ENCODE measurements at regions not wholly inside any gene's neighbourhood (a gene's known extent, or its start where the extent isn't known, plus 50 kb on each side); places are given as distances from the start of the nearest gene placed in this dataset.

DNA sequence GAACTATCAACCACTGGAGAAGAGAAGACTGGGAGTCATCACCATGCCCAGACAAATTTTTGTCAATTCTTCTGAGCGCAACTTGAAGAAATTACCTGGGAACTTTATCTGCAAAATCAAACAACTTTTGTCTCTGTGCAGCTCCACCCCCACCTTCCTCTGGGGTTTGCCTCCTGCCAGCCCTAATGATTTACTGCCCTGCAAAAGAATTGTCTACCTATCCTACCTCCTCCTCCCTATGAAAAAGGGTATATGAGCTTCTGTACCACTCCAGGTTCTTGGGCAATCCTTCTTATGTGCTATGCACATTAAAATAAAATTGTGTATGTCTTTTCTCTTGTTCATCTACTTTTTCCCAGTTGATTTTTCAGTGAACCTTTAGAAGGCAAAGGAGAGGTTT is 191.9 kb downstream of the URB2 start:
- FAIRE-seq: no peak

DNA sequence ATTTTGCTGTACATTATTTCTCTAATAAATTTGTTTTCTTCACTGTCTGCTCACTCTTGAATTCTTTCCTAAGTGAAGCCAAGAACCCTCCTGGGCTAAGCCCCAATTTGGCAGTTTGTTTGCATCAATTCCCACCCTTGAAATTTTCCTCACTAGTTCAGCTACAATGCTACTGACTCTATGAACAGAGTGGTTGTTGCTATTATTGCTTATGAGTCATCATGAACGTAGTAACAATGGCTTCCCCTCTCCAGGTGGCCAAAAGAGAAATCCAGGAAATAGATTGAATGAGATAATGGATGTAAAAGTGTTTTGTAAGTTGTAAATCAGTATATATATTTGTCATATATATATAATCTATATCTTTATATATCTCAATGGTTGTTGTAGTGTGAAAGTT is 193.0 kb downstream of the URB2 start:
- FAIRE-seq: no peak
- DNase-seq (ENCODE audit: low spot score): peak; percentile 10

More for the DNA sequence above, 191.9 kb downstream of the URB2 start:
- DNase-seq (ENCODE audit: low spot score): no peak

DNA sequence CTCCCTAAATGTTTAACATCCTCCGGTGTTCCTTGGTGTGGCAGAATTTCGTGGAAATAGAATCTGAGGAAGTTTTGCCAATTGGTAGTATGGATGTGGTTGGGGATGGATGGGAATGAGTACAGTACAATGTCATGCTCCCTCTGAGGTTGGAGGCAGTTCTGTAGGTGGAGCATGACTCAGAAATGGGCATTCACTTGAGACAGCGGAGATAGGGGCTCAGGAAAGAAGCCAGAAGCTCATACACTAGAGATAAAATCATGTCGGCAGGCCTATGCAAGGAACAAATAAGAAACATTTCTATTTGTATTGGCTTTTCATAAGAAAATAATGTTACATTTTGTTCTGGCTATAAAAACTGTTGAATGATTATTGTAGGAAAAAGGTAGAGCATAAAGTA is 196.0 kb downstream of the URB2 start:
- DNase-seq (ENCODE audit: low spot score): no peak
- no peak for FAIRE-seq

DNA sequence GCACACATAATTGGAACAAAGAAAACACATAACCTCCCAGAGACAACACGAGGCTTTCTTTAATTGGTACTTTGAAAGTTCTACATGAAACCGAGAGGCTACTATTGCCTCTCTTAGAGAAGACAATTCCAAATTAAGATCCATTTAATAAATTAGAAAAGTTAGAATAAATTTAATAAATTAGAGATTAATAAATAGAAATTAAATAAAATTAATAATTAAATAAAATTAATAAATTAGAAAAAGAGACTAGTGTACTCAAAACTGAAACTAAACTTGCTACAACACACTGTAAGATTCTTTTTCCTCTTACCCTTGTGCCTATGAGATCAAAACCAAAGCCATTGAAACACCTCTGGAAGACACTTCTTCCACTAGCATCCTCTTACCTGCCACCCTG is 199.0 kb downstream of the URB2 start:
- DNase-seq (ENCODE audit: low spot score): no peak
- FAIRE-seq: no peak

DNA sequence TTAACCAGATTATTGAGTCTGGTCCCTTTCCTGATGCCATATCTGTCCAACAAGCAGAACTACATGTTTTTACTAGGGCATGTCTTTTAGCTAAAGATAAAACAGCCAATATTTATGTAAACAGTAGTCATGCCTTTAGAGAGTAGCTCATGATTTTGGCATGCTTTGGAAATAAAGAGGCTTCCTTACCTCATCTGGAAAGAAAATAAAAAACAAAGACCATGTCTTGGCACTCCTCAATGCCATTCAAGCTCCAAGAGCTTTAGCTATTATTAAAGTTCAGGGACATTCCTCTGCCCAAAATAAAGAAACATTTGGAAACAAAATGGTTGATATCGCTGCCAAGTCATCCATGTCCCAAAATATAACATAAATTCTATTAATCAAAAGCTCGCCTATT is 202.4 kb downstream of the URB2 start:
- FAIRE-seq (no peak), DNase-seq (ENCODE audit: low spot score) (no peak)

DNA sequence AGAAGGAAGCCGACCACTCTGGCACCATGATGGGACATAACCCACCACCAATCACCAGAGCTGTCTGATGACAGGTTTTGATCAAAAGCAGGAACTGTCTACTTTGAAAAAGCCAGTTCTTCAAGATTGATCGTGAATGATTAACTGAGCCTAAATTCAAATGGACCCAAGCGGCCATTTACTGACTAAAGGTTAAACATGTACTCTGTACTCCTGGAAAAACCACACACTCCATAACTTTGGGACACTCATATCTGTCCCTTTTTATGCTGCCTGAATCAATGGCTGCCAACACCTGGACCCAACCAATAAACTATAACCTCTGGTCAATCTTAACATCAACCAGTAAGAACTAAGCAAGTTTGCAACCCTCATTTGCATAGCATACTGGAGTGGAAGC is 206.6 kb downstream of the URB2 start:
- FAIRE-seq (no peak), DNase-seq (ENCODE audit: low spot score) (no peak)

DNA sequence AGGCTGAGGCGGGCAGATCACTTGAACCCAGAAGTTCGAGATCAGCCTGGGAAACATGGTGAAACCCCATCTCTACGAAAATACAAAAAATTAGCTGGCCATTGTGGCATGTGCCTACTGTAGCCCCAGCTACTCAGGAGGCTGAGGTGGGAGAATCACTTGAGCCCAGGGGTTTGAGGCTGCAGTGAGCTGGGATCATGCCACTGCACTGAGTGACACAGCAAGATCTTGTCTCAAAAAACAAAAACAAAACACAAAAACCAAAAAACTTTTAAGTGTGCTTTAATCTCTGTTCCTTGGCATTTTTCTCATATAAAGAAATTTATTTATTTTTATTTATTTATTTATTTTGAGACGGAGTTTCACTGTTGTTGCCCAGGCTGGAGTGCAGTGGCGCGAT is 208.2 kb downstream of the URB2 start:
- no peak for DNase-seq (ENCODE audit: low spot score)
- FAIRE-seq: no peak

DNA sequence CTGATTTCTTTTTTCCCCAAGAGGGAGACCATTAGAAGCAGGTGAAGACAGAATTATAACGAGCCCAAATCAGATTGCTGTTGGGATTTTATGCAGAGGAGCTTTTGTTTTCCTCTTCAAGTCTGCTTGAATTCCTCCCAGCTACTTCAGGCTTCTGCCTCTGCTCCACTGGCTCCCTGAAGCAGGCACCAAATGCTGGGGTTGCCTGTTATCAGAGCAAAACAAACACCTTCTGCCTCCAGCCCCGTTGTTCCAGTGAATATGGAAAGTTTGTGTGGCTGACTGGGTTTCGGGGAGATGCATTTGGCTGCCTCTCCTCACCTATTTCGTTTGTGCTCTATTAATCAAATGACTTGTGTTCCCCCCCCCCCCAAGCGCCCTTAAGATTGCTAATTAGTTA is 209.2 kb downstream of the URB2 start:
- DNase-seq (ENCODE audit: low spot score) (no peak), FAIRE-seq (no peak)

DNA sequence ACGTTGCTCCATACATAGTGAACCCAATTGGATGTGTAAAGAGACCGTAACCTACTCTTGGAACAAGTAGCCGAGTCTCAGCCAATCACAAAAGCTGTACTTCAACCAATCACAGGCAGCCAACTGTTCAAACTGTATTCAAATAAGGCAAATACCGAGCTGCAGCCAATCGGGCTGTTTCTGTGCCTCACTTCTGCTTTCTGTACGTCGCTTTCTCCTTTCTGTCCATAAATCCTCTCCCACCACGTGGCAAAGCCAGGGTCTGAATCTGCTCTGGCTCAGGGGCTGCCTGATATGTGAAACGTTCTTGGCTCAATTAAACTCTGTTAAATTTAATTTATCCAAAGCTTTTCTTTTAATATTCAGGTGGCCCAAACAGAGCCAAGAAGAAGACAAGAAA is 210.3 kb downstream of the URB2 start:
- no peak for FAIRE-seq
- no peak for DNase-seq (ENCODE audit: low spot score)

DNA sequence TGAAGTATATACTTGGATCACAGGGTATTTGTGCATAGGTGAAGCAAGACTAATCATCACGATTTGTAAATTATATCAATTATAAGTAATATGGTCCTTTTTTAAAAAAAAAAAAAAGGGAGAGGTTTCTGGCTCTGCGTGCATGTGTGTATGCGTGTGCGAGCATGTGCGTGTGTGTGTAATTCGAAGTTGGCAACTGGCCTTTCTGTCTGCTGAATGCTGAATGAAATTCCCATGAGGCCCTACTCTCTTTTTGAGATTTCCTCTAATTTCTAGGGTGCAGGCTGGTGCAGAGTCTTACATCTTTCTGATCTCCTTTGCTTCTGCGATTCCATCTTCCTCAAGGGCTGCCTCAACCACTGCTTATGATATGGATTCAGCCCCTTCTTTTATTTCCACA is 212.2 kb downstream of the URB2 start:
- FAIRE-seq (no peak), DNase-seq (ENCODE audit: low spot score) (no peak)

DNA sequence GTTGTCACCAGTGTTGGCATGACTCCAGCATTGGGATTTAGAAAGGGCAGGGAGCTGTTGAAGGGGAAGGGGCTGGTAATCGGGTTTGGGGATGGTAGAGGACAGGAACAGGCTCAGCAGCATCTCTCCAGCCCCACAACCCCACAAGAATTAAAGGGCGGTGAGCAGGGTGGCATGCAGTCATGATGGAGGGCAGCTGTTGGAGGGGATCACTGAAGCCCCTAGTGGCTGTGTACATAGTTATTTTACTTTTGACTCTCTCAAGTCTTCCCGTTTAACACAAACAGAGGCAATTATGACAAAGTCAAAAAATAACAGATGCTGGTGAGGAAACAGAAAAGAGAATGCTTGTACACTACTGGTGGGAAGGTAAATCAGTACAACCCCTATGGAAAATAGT is 213.8 kb downstream of the URB2 start:
- FAIRE-seq (no peak), DNase-seq (ENCODE audit: low spot score) (no peak)

DNA sequence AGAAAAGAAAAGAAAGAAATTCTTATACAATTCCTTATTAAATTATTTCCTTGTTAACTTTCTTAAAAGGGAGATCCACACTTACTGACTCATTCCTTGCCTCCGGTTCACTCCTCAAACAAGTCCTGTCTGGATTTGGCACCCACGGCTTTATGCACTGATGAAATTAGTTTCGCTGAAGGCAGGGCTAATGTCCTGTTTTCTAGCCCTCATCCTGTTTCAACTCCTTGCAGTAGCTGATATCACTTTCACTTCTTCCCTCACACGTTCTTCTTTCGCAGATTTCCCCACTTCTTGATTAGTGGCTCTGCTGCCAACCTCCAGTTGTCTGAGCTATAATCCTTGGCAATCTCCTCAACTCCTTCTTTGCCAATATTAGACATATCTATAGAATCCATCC is 215.2 kb downstream of the URB2 start:
- no peak for FAIRE-seq
- DNase-seq (ENCODE audit: low spot score): no peak

DNA sequence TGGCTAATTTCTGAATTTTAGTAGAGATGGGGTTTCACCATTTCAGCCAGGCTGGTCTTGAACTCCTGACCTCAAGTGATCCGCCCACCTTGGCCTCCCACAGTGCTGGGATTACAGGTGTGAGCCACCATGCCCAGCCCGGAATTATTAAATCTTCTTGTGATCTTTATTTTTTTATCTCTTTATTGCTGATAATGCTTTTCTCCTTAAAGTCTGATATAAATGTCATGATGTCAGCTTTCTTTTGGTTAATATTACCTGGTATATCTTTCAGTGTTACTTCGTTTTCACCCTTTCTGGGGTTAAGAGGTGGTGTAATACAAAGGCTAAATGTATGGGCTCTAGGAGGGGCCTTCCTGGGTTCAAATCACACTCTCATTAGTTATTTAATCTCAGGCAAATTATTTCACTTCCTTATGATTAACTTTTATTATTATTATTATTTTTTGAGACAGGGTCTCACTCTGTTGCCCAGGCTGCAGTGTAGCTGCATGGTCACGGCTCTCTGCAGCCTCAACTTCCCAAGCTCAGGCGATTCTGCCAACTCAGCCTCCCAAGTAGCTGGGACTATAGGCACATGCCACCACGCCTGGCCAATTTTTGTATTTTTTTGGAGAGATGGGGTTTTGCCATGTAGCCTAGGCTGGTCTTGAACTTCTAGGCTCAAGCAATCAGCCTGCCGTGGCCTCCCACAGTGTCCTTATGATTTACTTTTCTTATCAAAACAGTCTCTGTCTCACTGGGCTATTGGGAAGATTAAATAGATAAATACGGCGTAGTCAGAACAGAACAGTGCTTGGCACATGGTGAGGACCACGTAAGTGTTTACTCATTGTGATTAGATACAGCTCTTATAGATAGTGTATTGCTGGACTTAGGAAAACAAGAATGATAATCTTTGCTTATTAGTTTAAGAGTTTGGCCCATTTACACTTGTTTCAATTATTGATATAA is 216.5 kb downstream of the URB2 start:
- no peak for DNase-seq (ENCODE audit: low spot score)
- no peak for FAIRE-seq

DNA sequence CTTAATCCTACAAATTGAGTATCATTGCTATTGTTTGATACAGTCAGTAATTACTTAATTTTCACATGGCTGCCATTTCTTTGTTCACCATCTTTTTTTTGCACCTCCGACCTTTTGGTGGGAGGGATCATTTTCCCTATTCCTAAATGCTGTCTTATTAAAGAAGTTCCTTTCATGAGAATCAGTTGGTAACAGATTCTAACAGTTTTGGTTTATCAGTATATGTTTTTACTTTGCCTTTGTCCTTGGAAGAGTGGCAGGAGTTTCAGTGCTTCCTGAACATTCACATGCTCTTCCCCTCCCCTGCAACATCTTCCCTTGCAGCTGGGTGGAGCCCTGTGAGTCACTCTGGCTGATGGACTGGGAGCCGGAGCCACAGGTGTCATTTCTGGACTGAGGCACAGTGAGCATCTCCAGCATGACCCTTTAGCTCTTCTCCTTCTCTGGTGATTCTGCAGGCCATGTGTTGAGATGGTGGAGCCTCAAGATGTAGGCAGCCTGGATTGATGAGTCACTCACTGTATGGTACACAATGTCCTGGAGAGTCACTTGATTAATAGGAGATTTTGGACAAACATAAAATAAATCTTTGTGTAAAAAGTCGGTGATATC is 217.7 kb downstream of the URB2 start:
- no peak for DNase-seq (ENCODE audit: low spot score)
- FAIRE-seq: no peak

DNA sequence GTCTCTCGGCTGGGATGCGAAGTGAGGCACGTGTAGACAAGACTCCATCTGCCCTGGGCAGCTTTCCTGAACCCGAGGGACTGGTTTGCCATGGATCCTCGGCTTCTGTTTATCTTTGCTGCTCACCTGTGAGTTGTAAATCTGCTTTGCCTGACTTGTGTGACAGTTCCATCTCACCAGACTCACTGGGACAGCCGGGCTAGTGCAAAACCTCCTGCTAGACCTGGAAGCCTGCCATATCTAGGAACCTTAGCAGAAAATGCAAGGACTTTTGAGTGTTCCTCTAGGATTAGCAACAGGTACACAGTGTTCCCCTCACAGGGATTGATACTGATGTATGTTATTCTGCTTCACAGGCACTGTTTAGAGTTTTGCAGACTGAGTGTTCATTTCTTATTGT is 218.6 kb downstream of the URB2 start:
- no peak for FAIRE-seq
- DNase-seq (ENCODE audit: low spot score): no peak

DNA sequence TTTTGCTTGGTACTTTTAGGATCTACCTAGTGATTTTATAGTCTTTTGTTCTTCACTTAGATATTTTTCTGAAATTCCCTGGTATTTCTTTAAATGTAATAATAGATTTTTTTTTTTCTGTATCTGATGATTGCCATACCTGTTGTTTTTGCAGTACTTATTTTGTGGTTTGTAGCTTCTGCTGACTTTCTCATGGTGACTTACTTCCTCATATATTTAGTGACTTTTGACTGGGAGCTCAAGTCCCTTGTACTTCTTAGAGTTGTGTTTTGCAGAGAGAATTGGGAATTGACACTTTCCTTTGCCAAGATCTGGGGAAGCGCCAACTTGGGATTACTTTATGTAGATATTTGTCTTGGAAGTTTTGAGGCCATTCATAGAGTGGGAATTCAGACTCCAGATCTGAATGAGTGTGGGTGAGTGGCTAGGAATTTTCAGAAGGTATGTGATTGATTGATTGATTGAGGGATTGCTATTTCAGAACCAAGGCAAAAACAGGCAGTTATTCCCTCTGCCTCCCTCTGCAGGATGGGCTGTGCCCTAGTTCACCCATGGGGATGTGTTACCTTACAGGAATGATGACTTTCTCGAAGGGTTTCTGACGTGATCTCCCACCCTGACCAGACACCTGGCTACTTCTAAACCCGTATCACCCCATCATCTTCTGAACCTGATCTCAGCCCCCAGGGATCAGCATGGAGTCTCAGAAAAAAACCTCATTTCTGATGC is 219.5 kb downstream of the URB2 start:
- FAIRE-seq: no peak
- DNase-seq (ENCODE audit: low spot score): no peak

DNA sequence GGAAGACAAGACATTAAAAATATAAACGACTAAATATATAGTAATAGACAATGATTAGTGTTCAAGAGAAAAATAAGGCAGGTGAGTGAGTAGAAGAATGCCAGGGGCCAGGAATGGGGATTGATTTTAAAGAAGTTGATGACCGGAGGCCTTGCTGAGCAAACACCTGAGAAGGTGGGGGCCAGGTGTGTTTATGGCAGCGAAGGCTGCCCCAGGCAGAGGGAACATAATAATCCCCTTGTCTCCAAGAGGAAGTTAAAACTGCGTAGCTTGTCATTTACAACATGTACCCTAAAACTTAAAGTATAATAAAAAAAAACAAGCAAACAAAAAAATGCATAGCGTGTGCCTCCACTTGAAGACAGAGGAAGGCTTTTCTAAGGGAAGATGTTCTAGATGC is 220.3 kb downstream of the URB2 start:
- FAIRE-seq (no peak), DNase-seq (ENCODE audit: low spot score) (no peak)

DNA sequence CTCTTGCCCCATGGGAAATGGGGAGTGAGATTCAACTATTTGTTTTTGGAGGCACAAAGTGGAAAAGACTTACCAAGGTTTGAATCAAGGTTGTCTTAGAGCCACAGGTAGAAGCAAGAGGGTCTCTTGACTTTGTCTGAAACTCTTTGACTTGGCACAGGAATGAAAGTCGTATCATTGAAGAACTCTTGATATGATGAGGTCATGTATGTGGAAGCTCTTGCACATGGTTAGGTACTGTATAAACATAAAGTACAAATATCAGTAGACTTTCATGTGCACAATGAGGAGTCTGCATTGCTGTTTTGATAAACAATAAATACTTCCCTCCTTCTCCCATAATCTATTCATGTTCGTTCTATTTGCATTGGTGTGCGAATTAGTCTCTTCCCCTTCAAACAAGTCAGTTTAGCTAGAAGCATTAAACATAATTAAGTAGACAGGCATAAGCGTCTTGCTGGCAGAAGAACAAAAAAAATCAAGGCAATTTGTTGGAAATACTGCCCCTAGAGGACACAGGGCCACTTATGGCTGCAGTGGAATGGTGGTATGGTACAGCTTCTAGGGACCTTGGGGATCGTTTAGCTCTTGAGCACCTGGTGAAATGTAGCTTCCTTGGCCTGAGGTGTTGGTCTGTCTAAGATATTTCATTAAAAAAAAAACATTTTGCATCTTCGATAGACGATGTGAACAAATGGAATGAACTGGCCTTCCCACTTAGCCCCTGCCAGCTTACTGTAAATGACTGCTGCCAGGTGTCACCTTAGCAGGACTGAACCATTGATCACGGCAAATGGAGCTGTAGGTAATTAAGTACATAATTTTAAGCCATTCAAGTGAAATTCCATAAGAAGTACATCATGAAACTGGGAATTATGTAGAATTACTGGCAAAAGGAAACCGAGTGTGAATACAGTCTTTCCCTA is 218.0 kb upstream of the GALNT2 start:
- DNase-seq (ENCODE audit: low spot score) (no peak), FAIRE-seq (no peak)

DNA sequence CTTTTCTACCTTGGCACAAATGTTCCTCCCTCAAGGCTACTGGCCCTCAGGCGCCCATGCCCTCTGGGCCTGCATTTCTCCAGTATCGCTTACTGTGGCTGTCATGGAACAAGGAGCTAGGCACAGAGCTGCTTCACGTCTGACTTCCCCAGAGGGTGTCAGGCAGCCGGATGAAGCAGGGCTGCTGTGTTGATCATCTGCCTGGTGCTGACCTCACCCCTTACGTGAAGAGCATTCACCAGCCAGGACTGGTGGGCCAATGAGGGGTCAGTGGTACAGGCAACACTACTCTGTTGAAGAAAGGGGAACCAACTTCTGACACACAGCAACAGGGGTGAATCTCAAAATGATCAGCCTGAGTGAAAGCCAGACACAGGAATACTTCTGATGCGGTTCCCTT is 215.5 kb upstream of the GALNT2 start:
- no peak for FAIRE-seq
- DNase-seq (ENCODE audit: low spot score): no peak

DNA sequence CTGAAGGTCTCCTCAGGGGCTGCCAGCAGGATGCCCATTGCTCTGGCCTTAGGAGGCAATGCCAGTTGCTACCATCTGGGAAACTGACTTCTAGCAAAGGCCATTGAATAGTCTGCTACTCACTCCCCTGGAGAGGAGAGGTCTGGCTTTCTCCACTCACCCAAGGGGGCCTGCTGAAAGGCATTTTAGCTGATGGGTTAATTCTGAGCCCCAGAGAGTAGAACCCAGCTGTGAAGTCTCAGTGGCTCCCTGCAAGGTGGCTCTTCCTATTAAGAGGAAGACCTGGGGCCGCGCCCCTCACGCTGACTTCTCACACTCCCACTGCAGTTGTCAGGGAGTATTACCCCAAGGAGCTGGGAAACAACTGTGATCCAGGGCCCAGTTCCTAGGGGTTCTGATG is 213.3 kb upstream of the GALNT2 start:
- FAIRE-seq (no peak), DNase-seq (ENCODE audit: low spot score) (no peak)

DNA sequence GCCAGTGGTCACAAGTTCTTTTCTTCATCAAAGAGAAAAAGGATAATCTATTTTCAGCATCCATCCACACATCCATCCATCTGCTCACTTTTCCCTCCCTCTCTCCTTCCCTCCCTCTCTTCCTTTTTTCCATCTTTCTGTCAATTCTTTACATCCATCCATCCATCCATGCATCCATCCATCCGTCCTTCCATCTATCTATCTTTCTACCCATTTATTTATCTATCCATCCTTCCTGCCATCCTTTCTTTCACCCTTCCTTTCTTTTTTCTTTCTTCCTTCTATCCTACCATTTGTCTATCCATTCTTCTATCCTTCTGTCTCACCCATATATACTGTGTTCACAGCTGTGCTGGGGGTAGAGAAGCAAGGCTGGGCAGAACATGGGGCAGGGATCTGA is 212.4 kb upstream of the GALNT2 start:
- FAIRE-seq (no peak), DNase-seq (ENCODE audit: low spot score) (no peak)
